B cell (primary cell): ENCODE measurements at regions not wholly inside any gene's neighbourhood (a gene's known extent, or its start where the extent isn't known, plus 50 kb on each side); places are given as distances from the start of the nearest gene placed in this dataset.

Source experiments
- ATAC-seq: fragments of 200-7000 bp; cut with Tn5 transposase; one replicate; pipeline ENCODE4 v1.10.0; 2021; ENCODE audit warnings: low read depth, mild to moderate bottlenecking, moderate number of reproducible peaks, moderate library complexity
- CTCF ChIA-PET: fragments of 350-600 bp; sonication (Branson Sonifier 250); formaldehyde crosslinking; loops from one replicate; lab custom pipeline; 2021; ENCODE audit warnings: antibody characterized with exemption, inconsistent platforms; lab: Charles Lee
- POLR2A ChIA-PET: fragments of 350-600 bp; sonication (Branson Sonifier 250); formaldehyde crosslinking; loops from one replicate; lab custom pipeline; 2021; ENCODE audit warnings: antibody characterized with exemption; lab: Charles Lee
- DNase-seq: peaks from one replicate; pipeline ENCODE4 v3.0.0; 2013
- H2AFZ ChIP-seq: 2 replicates; pipeline ENCODE4 v1.6.1; 2012; ENCODE audit warnings: mild to moderate bottlenecking, low read depth, low read length; ENCODE audit not compliant: insufficient read depth, poor library complexity, severe bottlenecking
- H3K27ac ChIP-seq, 2 donors: 1 replicate in 1 of 2; 2 replicates in 1 of 2; pipeline ENCODE4 v1.5.1; 2012 to 2013; ENCODE audit warnings: low read length in 2 of 2, mild to moderate bottlenecking in 2 of 2, moderate library complexity in 1 of 2
- H3K27me3 ChIP-seq, 4 experiments: fragments of 200-600 bp in 1 of 4; sonication (generic) in 1 of 4; replicated peaks in 1 of 4; 1 replicate in 2 of 4; 2 replicates in 2 of 4; pipeline versions ENCODE4 v1.6.1 to v1.7.0; 2013 to 2016; ENCODE audit warnings: low read length in 3 of 4, mild to moderate bottlenecking in 2 of 4, mixed read lengths in 1 of 4, moderate library complexity in 1 of 4; ENCODE audit not compliant: insufficient read depth in 4 of 4, control insufficient read depth in 3 of 4; ENCODE audit errors: control extremely low read depth in 1 of 4
- H3K36me3 ChIP-seq, 2 experiments: replicated peaks in 1 of 2; 1 replicate in 1 of 2; 2 replicates in 1 of 2; pipeline versions ENCODE4 v1.6.1 to v1.7.1; 2013; ENCODE audit warnings: low read length in 1 of 2; ENCODE audit not compliant: insufficient read depth in 2 of 2, control insufficient read depth in 1 of 2; ENCODE audit errors: control extremely low read depth in 1 of 2, extremely low read depth in 1 of 2
- H3K4me1 ChIP-seq, 2 donors: fragments of 200-600 bp in 1 of 2; sonication (generic) in 1 of 2; 1 replicate in 1 of 2; 2 replicates in 1 of 2; pipeline versions ENCODE4 v1.5.1 to v1.6.1; 2013 to 2017; ENCODE audit warnings: low read length in 2 of 2; ENCODE audit not compliant: control insufficient read depth in 2 of 2, insufficient read depth in 2 of 2
- H3K4me2 ChIP-seq: replicated peaks from 2 replicates; pipeline ENCODE3; 2012; ENCODE audit warnings: mild to moderate bottlenecking, low read depth, low read length; ENCODE audit not compliant: poor library complexity, severe bottlenecking
- H3K4me3 ChIP-seq, 5 experiments: fragments of 200-600 bp in 1 of 5; sonication (generic) in 1 of 5; 1 replicate in 3 of 5; 2 replicates in 2 of 5; pipeline versions ENCODE4 v1.5.1 to v1.7.0; 2011 to 2016; ENCODE audit warnings: low read length in 4 of 5, mild to moderate bottlenecking in 4 of 5, low read depth in 2 of 5, control low read depth in 1 of 5, moderate library complexity in 1 of 5; ENCODE audit not compliant: insufficient read depth in 1 of 5; ENCODE audit errors: control extremely low read depth in 1 of 5, extremely low read depth in 1 of 5
- H3K79me2 ChIP-seq: fragments of 200-600 bp; sonication (generic); one replicate; pipeline ENCODE4 v1.6.0; 2016; ENCODE audit warnings: low read length; ENCODE audit not compliant: control insufficient read depth, insufficient read depth
- H3K9ac ChIP-seq: fragments of 200-600 bp; sonication (generic); 2 replicates; pipeline ENCODE4 v1.6.1; 2017; ENCODE audit warnings: mild to moderate bottlenecking, low read length, moderate library complexity
- H3K9me3 ChIP-seq, 3 donors: one replicate each; pipeline versions ENCODE4 v1.6.1 to v1.7.1; 2013; ENCODE audit warnings: low read length in 2 of 3; ENCODE audit not compliant: control insufficient read depth in 2 of 3, insufficient read depth in 1 of 3; ENCODE audit errors: control extremely low read depth in 1 of 3
- H4K20me1 ChIP-seq: 2 replicates; pipeline ENCODE4 v1.6.0; 2012; ENCODE audit warnings: mild to moderate bottlenecking, low read length; ENCODE audit not compliant: insufficient read depth, control insufficient read depth, poor library complexity, severe bottlenecking
- H3K27ac Mint-ChIP-seq: one replicate; pipeline ENCODE4 v1.8.0; 2021; ENCODE audit warnings: mixed read lengths
- H3K27me3 Mint-ChIP-seq: one replicate; pipeline ENCODE4 v1.8.0; 2021; ENCODE audit warnings: mixed read lengths
- H3K4me1 Mint-ChIP-seq: one replicate; pipeline ENCODE4 v1.8.0; 2021; ENCODE audit warnings: mixed read lengths
- H3K4me3 Mint-ChIP-seq: one replicate; pipeline ENCODE4 v1.8.0; 2021; ENCODE audit warnings: mixed read lengths
- H3K9me3 Mint-ChIP-seq: one replicate; pipeline ENCODE4 v1.8.0; 2022; ENCODE audit warnings: mixed read lengths; ENCODE audit not compliant: insufficient read depth
- CTCF ChIP-seq: fragments of 200-600 bp; IDR thresholded peaks from one replicate; pipeline ENCODE4 v1.8.0; 2022; ENCODE audit warnings: antibody characterized with exemption, mild to moderate bottlenecking
- EZH2 ChIP-seq: IDR thresholded peaks from 2 replicates; pipeline ENCODE4 v1.6.1; 2012; ENCODE audit warnings: borderline replicate concordance, low read depth, mild to moderate bottlenecking, moderate library complexity, low read length; ENCODE audit not compliant: insufficient read depth, poor library complexity, severe bottlenecking
- WGBS: methylation state at CpG from one replicate; pipeline ENCODE4 v1.1.5; 2013; ENCODE audit warnings: missing lambda C conversion rate; ENCODE audit not compliant: insufficient coverage; 5-methylcytosine and 5-hydroxymethylcytosine counted together
- intact Hi-C: fragments of 100-400 bp; cut with micrococcal nuclease; formaldehyde crosslinking; loops from one replicate; pipeline ENCODE4 v1.10.0; 2022

GRCh38 chr2:114274957-114275356 is 167.5 kb upstream of the DPP10 start:
- H3K4me3 Mint-ChIP-seq = no peak overlapping the region
- TF ChIP-seq EZH2 (no peak), CTCF (no peak)
- Histone ChIP-seq H3K4me2 (no peak overlapping the region), H3K4me3 (no peak overlapping the region), H3K9me3 (peaks cover 2 to 12% (median 10%) of the 10 kb centered on the region in 3 donors), H3K27ac (no peak overlapping the region), H2AFZ (no peak overlapping the region), H3K79me2 (no peaks in the 10 kb centered on the region), H3K27me3 (no peaks in the 10 kb centered on the region), H3K36me3 (no peaks in the 10 kb centered on the region), H3K9ac (no peak overlapping the region), H3K4me1 (no peaks in the 10 kb centered on the region), H4K20me1 (no peaks in the 10 kb centered on the region)
- DNase-seq = no peak
- POLR2A ChIA-PET = no interaction called here
- H3K9me3 Mint-ChIP-seq = peaks cover 4% of the 10 kb centered on the region
- intact Hi-C loops = no loop called here
- no peak for ATAC-seq
- H3K27me3 Mint-ChIP-seq = no peaks in the 10 kb centered on the region
- H3K4me1 Mint-ChIP-seq = no peaks in the 10 kb centered on the region
- H3K27ac Mint-ChIP-seq = no peak overlapping the region
- CTCF ChIA-PET = no interaction called here

- Histone ChIP-seq H3K27ac (no peak overlapping the region), H3K79me2 (no peaks in the 10 kb centered on the region), H3K9ac (no peak overlapping the region), H2AFZ (no peak overlapping the region), H3K27me3 (no peaks in the 10 kb centered on the region), H3K9me3 (no peaks in the 10 kb centered on the region), H4K20me1 (no peaks in the 10 kb centered on the region), H3K4me2 (no peak overlapping the region), H3K36me3 (no peaks in the 10 kb centered on the region), H3K4me3 (no peak overlapping the region), H3K4me1 (no peaks in the 10 kb centered on the region)
- Mint-ChIP-seq H3K27me3 (peaks cover 5% of the 10 kb centered on the region), H3K4me3 (no peak overlapping the region), H3K9me3 (peaks cover 2% of the 10 kb centered on the region), H3K4me1 (no peaks in the 10 kb centered on the region), H3K27ac (no peak overlapping the region)
- intact Hi-C loops = no loop called here
- WGBS = no CpG with 5 or more reads among the region's 2 CpGs
- ChIA-PET CTCF (no interaction called here), POLR2A (no interaction called here)
- ATAC-seq (no peak), DNase-seq (no peak)
- no peak for TF ChIP-seq CTCF
Observed at GRCh38 chr2:114281188-114281587, 161.3 kb upstream of the DPP10 start.
